HepG2 (cell line): ENCODE measurements at regions not wholly inside any gene's neighbourhood (a gene's known extent, or its start where the extent isn't known, plus 50 kb on each side); places are given as distances from the start of the nearest gene placed in this dataset.

Experiments used
- FIP1L1 ChIP-seq: fragments of 200-400 bp; formaldehyde crosslinking; IDR thresholded peaks from 2 replicates; pipeline ENCODE4 v1.6.1; 2018; ENCODE audit warnings: low read depth, mild to moderate bottlenecking, low read length, moderate library complexity, borderline replicate concordance; ENCODE audit not compliant: insufficient read depth
- GFI1 ChIP-seq: sonication (generic); formaldehyde crosslinking; IDR thresholded peaks from 2 replicates; pipeline ENCODE4 v1.5.0; 2020; ENCODE audit warnings: missing genetic modification reagents, mild to moderate bottlenecking, borderline replicate concordance
- HNRNPK ChIP-seq: fragments of 200-400 bp; formaldehyde crosslinking; IDR thresholded peaks from 2 replicates; pipeline ENCODE4 v1.6.1; 2018; ENCODE audit warnings: low read length, low read depth, moderate library complexity, mild to moderate bottlenecking; ENCODE audit not compliant: poor library complexity, severe bottlenecking
- KAT7 ChIP-seq: IDR thresholded peaks from 2 replicates; pipeline ENCODE4 v1.6.1; 2018; ENCODE audit warnings: borderline replicate concordance, missing compliant biosample characterization
- POGZ ChIP-seq: sonication (generic); formaldehyde crosslinking; IDR thresholded peaks from 2 replicates; pipeline ENCODE4 v1.4.0; 2020; ENCODE audit warnings: mild to moderate bottlenecking, missing genetic modification reagents
- REXO4 ChIP-seq: sonication (generic); formaldehyde crosslinking; IDR thresholded peaks from 2 replicates; pipeline ENCODE4 v1.8.0; 2022; ENCODE audit warnings: missing genetic modification reagents, mild to moderate bottlenecking, borderline replicate concordance
- TAF1 ChIP-seq: sonication (generic); formaldehyde crosslinking; IDR thresholded peaks from 2 replicates; pipeline ENCODE4 v1.4.0; 2020; ENCODE audit warnings: missing genetic modification reagents
- ZBTB14 ChIP-seq: sonication (generic); formaldehyde crosslinking; IDR thresholded peaks from 2 replicates; pipeline ENCODE4 v1.4.0; 2020; ENCODE audit warnings: missing genetic modification reagents
- ZNF570 ChIP-seq: sonication (generic); formaldehyde crosslinking; IDR thresholded peaks from 2 replicates; pipeline ENCODE4 v1.4.0; 2020; ENCODE audit warnings: mild to moderate bottlenecking, missing genetic modification reagents, borderline replicate concordance
- ZNF766 ChIP-seq: sonication (generic); formaldehyde crosslinking; IDR thresholded peaks from 2 replicates; pipeline ENCODE4 v1.5.0; 2020; ENCODE audit warnings: missing genetic modification reagents, borderline replicate concordance
- ZNF800 ChIP-seq: sonication (generic); formaldehyde crosslinking; IDR thresholded peaks from 2 replicates; pipeline ENCODE4 v1.4.0; 2020; ENCODE audit warnings: missing genetic modification reagents
- ZNF878 ChIP-seq: sonication (generic); formaldehyde crosslinking; IDR thresholded peaks from 2 replicates; pipeline ENCODE4 v1.8.1; 2023; ENCODE audit warnings: mild to moderate bottlenecking, missing genetic modification reagents, moderate library complexity

- no peak for TF ChIP-seq ZBTB14 (CRISPR knock-in tag)
- TF ChIP-seq GFI1 (CRISPR knock-in tag) = no peak
- TF ChIP-seq ZNF766 (CRISPR knock-in tag) = no peak
- no peak for TF ChIP-seq ZNF800 (CRISPR knock-in tag)
- TF ChIP-seq ZNF570 (CRISPR knock-in tag) = no peak
- TF ChIP-seq HNRNPK = peak; percentile 98
- no peak for TF ChIP-seq FIP1L1
- no peak for TF ChIP-seq TAF1 (CRISPR knock-in tag)
- no peak for TF ChIP-seq REXO4
- no peak for TF ChIP-seq ZNF878 (CRISPR knock-in tag)
- TF ChIP-seq POGZ (CRISPR knock-in tag) = no peak
- no peak for TF ChIP-seq KAT7
Observed at GRCh38 chr6:21448485-21449109, 145.0 kb upstream of the SOX4 start (continued).
